ENCODE measurements at regions not wholly inside any gene's neighbourhood (a gene's known extent, or its start where the extent isn't known, plus 50 kb on each side); places are given as distances from the start of the nearest gene placed in this dataset.

DNA sequence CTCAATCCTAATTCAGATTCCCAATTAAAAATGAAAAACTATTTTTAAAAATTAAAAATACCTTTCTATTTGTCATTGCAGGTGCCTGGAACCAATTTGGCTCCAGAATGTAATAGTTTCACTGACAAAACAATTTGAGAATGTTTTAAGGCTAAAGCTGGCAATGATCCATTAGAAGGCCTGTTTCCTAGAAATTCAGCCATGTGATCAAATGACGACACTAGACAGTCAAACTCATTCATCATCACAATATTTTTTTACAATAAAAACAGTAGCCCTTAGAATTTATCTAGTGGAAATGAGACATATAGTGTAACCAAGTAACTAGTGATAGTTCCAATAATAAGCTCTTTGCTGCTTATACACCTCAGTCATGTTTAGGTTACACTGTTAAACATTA, 75.4 kb upstream of the MAP3K1 start:
- TF ChIP-seq, protein P1, sequence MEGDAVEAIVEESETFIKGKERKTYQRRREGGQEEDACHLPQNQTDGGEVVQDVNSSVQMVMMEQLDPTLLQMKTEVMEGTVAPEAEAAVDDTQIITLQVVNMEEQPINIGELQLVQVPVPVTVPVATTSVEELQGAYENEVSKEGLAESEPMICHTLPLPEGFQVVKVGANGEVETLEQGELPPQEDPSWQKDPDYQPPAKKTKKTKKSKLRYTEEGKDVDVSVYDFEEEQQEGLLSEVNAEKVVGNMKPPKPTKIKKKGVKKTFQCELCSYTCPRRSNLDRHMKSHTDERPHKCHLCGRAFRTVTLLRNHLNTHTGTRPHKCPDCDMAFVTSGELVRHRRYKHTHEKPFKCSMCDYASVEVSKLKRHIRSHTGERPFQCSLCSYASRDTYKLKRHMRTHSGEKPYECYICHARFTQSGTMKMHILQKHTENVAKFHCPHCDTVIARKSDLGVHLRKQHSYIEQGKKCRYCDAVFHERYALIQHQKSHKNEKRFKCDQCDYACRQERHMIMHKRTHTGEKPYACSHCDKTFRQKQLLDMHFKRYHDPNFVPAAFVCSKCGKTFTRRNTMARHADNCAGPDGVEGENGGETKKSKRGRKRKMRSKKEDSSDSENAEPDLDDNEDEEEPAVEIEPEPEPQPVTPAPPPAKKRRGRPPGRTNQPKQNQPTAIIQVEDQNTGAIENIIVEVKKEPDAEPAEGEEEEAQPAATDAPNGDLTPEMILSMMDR (IDR thresholded peaks at IDR 0.05): no peak
- no peak for TF ChIP-seq POLR2AphosphoS5 (IDR thresholded peaks at IDR 0.05)
- no peak for TF ChIP-seq POLR2A (IDR thresholded peaks at IDR 0.05)

Data from prostate gland (tissue), 2 donors.